ENCODE measurements at regions not wholly inside any gene's neighbourhood (a gene's known extent, or its start where the extent isn't known, plus 50 kb on each side); places are given as distances from the start of the nearest gene placed in this dataset.
A peak's percentile ranks its signal among the peaks of the same experiment; 100 is the strongest.
"Not testable (repeated sequence)": the region's sequence is repeated elsewhere in the genome, so short reads cannot be mapped to it uniquely, and the experiment has no call there.

DNA sequence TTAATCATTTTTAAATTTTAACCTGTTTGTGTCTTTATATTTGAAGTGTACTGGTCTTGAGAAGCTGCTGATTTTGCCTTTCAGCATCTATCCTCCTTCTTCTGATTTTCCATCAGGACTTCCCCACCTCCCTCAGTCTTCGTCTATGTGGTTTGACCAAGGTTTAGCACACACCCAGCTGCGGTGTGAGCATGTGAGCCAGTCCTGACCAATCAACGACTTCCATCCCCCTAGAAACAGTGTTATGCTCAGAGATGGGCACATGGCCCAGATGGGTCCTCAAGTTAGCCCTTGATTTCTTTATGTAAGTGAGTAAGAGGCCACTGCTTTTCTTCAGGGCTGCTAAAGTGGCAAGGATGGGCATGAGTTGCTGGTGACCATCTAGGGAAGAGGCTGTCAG lies 190.8 kb downstream of the MATN1 start:
- DNase-seq (ENCODE audit: low read depth, low spot score): no peak

DNA sequence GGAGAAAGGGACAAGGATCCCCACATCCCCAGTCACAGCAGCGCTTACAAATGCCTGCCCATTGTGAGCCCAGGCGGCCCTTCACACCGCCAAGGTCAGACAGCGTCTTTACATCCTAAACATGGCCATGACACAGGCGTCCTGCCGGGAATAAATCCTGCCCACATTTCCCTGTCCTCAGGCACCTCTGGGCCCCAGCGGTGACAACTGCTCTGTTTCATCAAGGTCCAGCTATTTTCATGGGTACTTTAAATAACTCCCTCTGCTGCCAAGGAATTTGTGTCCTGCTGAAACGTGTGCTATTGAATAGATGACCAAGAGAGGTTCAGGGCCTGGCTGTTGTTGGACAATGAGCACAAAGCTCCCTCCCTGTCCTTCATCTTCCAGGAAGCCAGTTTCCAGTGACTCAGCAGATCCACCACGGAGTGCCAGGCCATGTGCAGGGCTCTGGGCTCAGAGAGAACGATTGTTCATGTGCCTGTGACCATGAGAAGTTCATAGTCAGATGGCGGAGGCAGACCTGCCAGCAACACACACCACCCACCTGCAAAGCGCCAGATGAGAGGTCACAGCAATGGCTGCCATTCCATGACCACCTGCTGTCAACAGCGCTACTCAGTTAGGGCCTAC lies 195.8 kb downstream of the MATN1 start:
- no peak for DNase-seq (ENCODE audit: low read depth, low spot score)

DNA sequence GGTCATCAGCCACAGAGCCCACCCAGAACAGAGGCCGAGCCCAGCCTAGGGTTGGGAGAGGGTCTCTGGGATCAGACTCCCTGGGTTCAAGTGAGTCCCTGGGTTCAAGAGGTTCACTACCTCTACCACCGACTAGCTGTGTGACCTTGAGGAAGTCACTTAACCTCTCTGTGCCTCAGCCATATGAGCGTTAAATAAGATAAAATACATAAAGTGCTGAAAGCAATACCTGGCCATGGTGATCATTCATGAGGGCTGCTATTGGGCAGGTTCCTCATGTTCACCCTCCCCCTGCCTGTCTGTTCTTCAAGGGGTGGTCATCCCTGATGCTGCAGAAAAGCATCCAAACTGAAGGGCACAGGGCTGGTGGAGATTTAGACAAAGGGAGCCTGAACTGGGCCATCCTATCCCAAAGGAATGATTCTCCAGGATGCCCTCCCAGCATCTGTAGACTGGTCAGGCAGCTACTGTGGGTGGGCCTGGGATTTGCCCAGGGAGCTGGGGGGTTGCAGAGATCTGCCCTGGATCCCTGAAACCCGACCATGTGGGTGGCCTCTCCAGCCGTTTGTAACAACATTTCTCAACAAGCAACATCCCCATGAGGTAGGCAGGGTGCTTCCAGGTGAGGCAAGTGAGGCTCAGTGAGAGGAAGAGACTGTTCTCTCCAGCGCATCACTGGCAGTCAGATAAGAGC lies 196.6 kb downstream of the MATN1 start:
- DNase-seq (ENCODE audit: low read depth, low spot score): no peak

DNA sequence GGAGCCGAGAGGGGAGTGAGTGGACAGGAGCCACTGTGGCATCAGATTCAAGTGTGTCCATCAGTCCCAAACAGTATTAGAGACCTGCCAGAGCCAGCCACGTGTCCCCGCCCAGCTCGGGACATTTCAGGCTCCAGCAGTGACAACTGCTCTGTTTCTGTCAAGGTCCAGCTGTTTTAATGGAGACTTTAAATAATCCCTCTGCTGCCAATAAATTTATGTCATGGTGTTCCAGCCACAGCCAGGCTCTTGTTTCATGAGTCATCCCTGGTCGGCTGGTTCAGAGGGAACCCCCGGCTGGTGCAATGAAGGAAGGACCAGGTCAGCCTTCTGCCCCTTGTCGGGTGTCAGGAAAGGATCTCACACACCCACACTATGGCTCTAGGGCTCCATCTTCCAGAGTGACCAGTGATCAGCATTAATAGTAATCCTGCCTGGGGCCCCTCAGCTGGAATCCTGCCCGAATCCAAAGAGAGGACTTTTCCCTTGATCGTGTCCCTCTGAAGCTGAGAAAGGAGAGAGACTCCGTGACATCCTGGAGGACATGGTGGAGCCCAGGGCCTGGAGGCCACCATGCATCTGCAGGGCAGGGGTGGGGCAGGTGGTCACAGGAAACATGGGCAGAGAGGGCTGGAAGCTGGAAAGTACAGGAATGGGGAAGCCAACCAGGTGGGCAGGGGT lies 197.3 kb downstream of the MATN1 start:
- peak; percentile 68 for DNase-seq (ENCODE audit: low read depth, low spot score)

DNA sequence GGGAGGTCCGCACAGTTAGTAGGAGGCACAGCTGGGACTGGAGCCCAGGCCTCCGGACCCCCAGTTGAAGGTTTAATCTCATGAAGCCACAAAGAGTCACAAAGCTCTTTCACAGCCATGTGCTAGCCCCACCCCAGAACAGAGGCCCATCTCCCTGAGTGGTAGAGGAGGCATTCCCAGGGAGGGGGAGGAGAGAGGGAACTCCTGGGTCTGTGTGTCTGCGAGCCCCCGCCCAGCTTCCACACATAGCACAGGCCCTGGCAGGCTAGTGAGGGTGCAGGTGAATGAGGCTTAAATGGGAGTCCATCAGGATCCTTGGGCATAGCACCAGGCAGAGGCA lies 197.8 kb downstream of the MATN1 start:
- no peak for DNase-seq (ENCODE audit: low read depth, low spot score)

DNA sequence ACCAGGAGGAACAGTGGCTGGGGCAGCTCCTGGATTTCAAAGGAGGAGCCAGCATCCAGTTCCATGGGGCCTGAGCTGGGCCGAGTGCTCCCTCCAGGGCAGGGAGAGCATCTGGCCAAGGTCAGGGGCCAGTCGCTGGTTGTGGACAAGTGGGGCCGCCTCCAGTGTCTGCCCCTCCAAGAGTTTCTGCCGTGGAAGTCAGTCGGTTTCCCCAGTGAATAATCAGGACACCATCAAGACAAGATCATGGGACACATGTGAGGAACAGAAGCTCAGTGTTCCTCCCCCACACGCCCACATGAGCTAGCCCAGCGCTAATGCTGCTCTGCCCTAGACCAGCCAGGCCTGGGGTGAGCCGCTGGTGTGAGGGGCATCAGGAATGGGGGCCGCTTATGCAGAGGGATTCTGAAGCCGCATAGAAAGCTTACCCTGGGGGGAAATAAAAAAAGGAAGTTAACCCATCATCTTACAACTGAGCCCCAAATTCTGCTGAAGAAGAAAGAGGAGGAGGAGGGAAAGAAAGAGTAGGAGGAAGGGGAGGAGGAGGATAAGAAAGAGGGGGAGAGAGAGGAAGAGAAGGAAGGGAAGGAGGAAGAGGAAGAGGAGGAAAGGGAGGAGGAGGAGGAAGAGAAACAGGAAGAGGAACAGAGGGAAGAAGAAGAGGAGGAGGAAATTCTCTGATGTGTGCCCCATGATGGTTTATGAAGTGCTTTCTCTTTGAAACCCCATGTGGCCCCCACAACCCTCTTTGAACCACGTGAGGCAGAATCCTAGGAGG lies 198.4 kb downstream of the MATN1 start:
- no peak for DNase-seq (ENCODE audit: low read depth, low spot score)

DNA sequence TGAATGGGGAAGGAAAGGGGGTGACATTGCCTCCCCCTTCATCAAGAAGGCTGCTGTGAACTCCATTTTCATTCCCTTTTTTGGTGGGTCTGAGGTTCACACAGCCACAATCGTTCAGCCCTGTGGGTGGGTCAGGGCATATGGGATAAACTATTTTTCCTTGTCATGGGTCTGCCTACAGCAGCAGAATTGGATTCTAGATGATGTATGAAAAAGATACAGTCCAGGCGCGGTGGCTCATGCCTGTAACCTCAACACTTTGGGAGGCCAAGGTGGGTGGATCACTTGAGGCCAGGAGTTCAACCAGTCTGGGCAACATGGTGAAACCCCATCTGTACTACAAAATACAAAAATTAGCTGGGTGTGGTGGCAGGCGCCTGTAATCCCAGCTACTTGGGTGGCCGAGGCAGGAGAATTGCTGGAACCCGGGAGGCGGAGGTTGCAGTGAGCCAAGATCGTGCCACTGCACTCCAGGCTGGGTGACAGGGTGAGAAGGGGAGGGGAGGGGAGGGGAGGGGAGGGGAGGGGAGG lies 199.3 kb downstream of the MATN1 start:
- not testable (repeated sequence) for DNase-seq (ENCODE audit: low read depth, low spot score)

DNA sequence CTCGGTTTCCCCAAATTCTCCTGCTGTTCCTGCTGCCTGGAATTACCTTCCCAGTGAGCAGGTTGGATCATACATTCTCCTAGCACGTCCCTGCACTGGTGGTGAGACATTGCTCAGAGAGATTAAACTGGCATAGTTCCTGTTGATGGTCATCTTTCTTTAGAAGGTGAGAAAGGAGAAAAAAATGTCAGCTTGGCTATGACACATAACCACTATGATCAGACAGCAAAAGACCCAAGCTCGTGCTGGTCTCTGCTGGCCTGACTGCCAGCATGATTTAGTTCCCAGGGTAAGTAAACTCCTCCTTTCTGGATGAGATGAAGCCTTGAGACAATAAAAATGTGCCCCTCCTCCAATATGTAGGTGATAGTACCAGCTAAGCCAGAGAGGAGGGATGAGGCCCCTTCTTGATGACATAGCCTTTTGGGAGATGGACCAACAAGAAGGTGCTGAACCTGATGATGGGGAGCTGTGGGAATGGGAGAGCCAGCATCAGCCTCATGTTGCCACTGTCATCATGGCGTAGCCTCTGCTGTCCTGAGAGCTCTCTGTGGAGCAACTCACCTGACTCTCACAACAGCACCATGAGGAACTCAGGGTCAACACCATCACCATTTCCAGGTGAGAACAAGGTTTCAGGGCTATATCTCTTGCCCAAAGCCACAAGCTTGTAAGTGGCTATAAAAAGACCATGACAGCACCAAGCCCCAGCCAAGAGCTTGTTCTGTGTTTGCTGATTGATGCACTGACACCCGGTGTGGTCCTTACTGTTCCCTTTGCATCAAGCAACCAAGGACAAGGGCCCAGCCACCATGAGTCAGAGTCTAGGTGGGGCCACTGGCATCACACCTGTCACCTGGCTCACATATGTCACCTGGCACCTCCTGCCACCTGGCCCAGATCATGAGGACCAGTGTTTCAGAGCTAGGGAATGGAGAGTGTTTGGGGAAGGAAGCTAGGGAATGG lies 200.0 kb downstream of the MATN1 start:
- DNase-seq (ENCODE audit: low read depth, low spot score): peak; percentile 46

DNA sequence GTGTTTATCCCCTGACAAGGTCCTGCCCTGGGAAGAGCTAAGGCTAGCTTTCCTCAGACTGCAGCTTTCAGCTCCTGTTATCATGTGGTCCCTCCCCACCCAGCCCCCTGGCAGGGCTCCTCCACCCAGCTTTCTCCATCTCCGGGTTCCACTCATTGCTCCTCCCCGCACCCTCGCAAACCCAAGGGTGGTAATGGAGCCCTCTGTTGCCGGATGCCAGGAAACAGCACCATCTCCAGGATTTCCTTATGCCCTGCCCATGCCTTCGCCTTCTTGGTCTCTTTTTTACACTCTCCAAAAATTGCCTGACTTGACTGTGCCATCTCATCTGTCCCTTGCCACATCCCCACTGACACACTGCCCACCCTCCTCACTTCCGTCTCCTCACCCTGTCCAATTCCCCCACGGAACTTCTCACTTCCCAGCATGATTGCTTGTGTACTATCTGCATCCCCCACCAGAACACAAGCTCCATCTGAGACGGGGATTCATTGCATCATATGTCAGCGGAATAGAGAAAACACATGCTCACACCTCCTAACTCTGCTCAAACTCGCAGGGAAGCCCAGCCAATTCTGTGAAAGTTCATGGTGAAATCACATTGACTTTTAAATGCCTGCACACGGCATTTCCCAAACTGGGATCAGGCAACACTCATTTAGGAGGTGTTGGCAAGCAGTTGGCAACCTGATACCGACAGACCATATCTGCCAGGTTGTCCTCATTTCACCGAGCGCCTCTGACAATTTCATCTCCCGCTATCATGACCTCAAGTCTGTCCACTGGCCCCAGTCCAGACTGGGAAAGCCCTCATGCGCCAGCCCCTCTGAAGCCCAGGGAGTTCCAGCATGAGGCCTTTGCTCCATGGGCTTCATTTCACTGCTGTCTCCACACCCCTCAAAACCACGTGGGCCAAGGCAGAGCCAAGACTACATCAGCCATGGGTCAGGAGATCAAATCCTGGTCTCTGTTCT lies 201.1 kb downstream of the MATN1 start:
- DNase-seq (ENCODE audit: low read depth, low spot score): no peak

DNA sequence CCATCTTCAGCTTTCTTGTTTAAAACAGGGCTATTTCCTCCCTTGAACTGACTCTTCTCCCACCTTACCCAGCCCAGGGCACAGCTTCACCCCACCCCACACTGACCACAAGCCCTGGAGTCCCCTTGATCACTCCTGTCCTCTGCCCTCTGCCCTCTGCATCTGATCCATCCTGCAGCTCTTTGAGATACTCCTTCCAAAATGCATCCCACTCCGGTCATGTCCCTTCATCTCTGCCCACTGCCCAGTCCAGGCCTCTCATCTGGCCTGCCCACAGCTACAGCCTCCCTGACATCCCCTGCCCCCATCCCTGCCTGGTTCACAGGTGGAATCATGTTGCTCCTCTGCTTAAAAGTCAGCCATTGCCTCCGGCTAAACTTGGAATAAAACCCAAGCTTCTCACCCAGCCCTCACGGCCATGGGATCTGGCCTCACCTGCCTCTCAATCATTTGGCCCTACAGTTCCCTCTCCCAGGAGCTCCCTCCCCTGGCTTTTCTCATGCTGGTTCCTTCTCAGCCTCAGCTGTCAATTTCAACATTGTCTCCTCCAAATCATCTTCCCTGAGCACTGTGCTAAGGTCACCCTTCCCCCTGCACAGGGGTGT lies 202.0 kb downstream of the MATN1 start:
- DNase-seq (ENCODE audit: low read depth, low spot score): no peak

DNA sequence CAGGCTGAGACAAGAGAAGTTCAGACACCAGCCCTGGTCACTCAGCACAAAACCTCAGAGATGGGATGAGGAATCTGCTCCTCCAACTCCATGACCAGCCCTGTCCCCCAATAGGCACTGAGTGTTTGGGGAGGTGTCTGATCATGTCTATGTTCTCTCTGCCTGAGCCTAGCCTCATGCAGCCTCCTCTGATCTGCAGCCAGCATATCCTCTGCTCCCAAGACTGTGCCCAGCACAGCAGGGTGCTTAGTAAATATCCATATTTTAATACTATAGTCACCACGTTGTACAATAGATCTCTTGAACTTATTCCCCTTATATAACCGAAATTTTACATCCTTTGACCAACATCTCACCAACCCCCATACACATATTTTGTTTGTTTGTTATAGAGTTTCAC lies 202.9 kb downstream of the MATN1 start:
- DNase-seq (ENCODE audit: low read depth, low spot score): no peak

DNA sequence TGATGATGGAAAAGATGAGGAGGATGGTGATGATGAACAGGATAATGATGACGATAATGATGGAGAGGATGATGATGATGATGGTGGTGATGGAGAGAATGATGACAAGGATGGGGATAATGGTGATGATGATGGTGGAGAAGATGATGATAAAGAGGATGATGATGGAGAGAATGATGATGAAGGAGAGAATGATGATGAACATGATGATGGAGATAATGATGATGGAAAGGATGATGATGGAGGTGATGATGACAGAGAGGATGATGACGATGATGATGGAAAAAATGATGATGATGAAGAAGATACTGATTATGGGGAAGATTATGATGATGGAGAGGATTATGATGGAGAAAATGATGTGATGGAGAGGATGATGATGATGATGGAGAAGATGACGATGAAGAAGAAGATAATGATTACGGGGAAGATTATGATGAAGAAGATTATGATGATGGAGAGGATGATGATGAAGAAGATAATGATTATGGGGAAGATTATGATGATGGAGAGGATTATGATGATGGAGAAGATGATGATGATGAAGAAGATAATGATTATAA lies 204.1 kb downstream of the MATN1 start:
- no peak for DNase-seq (ENCODE audit: low read depth, low spot score)

DNA sequence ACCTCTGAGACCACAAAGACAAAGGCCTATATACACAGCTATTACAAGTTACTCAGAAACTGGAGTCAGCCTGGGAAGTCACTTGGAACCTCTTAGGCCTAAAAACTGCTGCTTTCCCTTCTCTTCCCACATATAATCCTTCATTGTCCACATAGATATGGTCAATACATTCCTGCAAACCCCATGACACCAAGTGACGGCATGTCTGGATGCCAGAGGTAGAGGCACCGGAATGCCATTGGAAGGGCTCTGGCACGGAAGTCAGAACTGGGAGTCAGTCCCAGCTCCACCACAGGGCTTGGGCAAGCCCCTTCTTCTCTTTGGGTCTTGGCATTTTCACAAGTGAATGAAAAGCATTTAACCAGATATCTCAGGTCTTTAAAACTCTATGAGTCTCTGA lies 204.7 kb downstream of the MATN1 start:
- no peak for DNase-seq (ENCODE audit: low read depth, low spot score)

DNA sequence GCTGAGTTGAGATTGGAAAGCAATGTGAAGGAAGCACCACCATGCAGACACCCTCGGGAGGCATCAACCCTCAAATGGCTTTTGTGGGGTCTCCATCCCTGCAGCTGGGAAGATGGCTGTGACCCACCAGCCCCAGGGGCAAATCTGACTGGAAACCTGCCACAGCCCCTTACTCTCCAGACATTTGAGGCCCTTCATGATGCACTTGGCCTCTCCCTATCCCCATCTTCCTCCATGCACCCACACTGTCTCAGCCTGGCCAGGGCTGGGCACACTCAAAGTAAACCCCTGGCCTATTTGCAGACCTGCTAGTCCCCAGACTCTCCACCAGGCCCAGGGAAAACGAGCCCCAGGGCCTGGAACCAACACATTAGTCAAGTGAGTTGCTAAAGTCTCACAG lies 205.2 kb downstream of the MATN1 start:
- DNase-seq (ENCODE audit: low read depth, low spot score): no peak

DNA sequence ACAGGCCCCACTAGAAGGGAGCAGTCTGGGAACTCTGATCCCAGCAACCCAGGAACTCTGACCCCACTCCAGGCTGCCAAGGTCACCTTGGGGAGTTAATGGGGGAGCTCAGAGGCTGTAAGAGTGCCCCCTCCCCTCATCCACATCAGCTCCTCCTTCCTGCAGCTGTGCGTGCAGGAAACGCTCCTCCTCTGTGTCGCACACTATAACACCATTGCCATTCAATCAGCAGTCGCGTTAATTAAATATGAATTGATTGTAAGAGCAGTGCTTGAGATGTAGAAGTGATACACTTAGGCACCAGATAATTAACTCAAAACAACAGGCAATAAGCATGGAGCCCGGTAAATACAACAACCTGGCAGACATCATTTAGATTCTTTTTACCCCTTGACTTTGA lies 205.7 kb downstream of the MATN1 start:
- DNase-seq (ENCODE audit: low read depth, low spot score): not testable (repeated sequence)

DNA sequence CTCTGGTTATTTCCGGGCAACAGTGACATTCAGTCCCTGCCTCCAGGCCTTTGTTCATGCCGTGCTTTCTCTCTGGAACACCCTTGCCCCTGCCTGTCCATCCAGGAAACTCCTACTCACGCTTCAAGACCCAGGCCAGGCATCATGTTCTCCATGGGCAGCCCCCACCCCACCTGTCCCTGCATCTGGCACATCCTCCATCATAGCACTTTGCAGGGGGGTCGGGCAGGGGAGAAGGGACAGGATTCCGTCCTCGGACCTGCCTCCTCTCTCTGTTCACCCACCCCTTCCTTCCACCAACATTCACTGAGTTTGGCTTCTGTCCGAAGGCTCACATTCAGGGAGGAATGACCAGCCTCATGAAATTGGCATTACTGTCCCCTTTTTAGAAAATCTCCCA lies 206.1 kb downstream of the MATN1 start:
- DNase-seq (ENCODE audit: low read depth, low spot score): not testable (repeated sequence)

DNA sequence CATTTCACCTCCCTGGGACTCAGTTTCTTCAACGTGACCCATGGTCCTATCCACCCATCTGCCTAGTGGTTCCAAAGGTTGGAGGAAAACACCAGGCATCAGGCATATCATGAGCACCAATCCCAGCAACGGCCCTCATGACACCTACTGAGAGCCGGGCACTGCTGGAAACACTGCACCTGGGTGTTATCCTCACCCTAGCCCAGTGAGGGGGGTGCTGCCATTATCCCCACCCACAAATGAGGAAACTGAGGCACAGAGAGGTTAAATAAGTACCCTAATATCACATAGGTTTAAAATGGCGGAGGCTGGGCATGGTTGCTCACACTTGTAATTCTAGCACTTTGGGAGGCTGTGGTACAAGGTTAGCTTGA lies 206.9 kb downstream of the MATN1 start:
- DNase-seq (ENCODE audit: low read depth, low spot score): no peak

DNA sequence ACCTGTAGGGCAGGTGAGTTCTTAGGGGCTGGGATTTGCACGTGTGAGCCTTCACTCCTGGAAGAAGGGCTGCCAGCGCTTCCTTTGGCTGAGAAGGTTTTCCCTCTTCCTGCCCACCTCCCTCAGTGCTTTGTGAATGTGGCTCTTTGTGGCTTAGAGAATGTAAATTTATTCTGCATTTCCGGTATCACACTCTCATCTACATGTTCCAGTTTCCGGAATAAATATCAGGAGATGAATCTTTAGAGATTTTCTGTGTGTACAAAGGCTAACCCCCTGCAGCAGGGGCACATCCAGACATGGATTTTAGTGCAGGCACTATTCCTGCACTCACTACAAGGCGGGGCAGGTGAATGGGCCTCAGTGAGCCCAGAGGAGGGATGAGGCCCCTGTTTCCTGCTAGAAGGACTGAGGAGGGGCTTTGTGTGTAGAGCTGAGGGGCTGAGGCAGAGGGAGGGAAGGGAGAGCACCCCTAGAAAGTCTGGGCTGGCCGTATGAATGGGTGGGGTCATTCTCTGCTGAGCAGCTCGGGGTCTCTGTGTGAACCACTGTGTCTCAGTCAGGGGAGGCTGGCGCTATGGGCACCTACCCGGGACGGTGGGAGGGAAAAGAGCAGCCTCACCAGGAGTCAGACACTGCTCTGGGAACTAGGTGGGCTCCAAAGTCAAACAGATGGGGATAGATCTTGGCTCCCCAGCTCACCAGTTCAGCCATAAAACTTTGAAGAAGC lies 207.5 kb downstream of the MATN1 start:
- no peak for DNase-seq (ENCODE audit: low read depth, low spot score)

Measured in astrocyte of the hippocampus (primary cell).